Stimulated activated CD4-positive, alpha-beta T cell treated with anti-CD3 and anti-CD28 coated beads, Interleukin-12 subunit alpha, Interleukin-12 subunit beta, amount 100 ng/mL, for 48 hours (primary cell): ENCODE measurements at regions not wholly inside any gene's neighbourhood (a gene's known extent, or its start where the extent isn't known, plus 50 kb on each side); places are given as distances from the start of the nearest gene placed in this dataset.
"Not testable (repeated sequence)": the region's sequence is repeated elsewhere in the genome, so short reads cannot be mapped to it uniquely, and the experiment has no call there.

Experiments
- DNase-seq, 3 donors: peaks; one replicate each; pipeline ENCODE4 v3.0.0-alpha.2; 2020; ENCODE audit warnings: low read depth in 2 of 3, low spot score in 1 of 3

GRCh38 chr5:102154791-102155605, 141.1 kb downstream of the SLCO4C1 start:
- DNase-seq: not testable (repeated sequence)

- no peak for DNase-seq
These were observed 141.8 kb downstream of the SLCO4C1 start for GRCh38 chr5:102154291-102154690.

- no peak for DNase-seq
These were observed 142.9 kb downstream of the SLCO4C1 start for GRCh38 chr5:102153003-102153759.

- no peak for DNase-seq
These were observed 157.1 kb downstream of the SLCO4C1 start for GRCh38 chr5:102139029-102139428.

- no peak for DNase-seq
These were observed 157.8 kb downstream of the SLCO4C1 start for GRCh38 chr5:102138243-102138653.

DNA sequence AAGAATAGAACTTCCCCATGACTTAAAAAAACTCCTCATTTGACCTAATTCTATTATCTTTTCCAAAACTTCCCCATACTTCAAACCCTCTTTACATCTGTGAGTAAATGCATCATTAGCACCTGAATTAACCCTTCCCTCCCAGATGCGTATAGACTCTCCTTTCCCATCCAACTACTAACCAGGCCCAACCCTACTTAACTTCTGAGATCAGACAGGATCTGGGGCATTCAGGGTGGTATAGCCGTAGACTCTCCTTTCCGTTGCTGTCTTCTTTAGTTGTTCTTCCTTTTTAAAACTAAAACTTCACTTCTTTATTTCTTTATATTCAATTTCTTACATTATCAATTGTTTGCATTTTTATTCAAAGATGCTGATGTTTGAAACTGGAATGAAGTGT, 165.2 kb downstream of the SLCO4C1 start:
- no peak for DNase-seq

- no peak for DNase-seq
These were observed 165.7 kb downstream of the SLCO4C1 start for GRCh38 chr5:102130386-102130785.

- DNase-seq: no peak
These were observed 176.8 kb downstream of the SLCO4C1 start for GRCh38 chr5:102119252-102119651.

GRCh38 chr5:102115736-102116135, 180.3 kb downstream of the SLCO4C1 start:
- DNase-seq: no peak

- no peak for DNase-seq
These were observed 181.5 kb downstream of the SLCO4C1 start for GRCh38 chr5:102114525-102115069.

- DNase-seq: no peak
These were observed 188.2 kb downstream of the SLCO4C1 start for GRCh38 chr5:102107865-102108264.

DNA sequence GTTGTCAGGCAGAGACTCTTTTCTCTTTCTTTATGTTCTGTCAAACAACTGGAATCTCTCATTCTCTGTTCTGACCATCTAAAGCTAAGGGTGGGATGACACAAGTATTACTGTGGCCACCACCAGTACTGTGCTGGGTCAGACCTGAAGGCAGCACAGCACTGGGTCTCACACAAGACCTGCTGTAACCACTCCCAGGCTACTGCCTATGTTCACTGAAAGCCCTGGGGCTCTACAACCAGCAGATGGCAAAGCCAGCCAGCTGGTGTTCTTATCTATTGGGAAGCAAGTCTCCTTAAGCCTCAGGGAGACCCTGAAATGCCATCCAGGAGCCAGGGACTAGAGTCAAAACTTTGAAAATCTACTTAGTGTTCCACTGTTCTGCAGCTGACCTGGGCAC, 189.5 kb downstream of the SLCO4C1 start:
- DNase-seq: no peak

DNA sequence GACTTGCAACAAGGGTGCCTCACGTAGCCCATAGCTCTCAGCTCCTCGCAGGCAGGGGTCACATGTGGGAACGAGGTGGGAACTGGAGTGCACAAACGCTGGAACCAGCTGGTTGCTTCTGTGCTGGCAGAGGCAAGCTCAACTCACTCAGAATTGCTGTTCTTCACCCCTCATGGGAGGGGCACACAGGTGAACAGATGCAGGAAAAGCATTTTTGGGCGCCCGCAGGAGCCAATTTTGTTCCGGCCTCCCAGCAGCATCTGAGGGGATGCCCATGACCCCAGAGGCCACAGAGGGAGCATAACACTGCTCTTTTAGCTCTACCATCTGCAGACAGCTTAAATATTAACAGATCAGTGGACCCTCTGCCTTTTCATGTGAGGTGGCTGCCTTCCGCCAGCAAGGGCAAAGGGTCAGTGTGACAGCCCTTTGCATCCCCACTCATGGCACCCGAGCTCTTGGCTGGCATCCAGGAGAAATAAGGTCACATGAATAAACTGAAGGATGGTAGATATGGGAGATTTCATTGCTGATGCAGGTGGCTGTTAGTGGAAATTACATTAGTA, 196.2 kb downstream of the SLCO4C1 start:
- no peak for DNase-seq

GRCh38 chr5:102099083-102099482, 197.0 kb downstream of the SLCO4C1 start:
- not testable (repeated sequence) for DNase-seq

DNA sequence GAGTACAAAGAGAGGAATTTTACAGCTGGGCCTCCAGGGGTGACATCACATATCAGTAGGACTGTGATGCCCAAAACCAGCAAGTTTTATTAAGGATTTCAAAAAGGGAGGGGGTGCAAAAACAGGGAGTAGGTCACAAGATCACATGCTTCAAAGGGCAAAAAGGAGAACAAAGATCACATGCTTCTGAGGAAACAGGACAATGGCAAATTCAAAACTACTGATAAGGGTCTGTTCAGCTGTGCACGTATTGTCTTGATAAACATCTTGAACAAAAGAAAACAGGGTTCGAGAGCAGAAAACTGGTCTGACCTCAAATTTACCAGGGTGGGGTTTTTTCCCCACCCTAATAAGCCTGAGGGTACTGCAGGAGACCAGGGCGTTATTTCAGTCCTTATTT, 197.5 kb downstream of the SLCO4C1 start:
- not testable (repeated sequence) for DNase-seq

DNA sequence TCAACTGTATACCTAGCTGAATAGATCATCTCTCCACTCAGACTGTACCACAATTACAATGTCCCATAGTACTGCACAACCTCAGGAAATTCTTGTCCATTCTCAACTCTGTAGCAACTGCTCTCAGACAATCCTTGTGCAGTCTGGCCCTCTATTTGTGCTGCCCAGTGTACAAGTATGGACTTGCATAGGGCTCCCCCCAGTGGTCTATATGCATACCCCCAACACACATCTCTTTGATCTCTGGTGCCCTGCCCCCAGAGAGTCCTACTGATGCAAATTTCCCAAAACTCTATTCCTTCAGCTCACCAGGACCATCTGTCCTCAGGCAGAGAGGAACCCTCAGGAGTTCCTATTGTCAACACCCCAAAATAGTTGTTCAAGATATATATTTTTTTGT, 205.3 kb downstream of the SLCO4C1 start:
- no peak for DNase-seq

DNA sequence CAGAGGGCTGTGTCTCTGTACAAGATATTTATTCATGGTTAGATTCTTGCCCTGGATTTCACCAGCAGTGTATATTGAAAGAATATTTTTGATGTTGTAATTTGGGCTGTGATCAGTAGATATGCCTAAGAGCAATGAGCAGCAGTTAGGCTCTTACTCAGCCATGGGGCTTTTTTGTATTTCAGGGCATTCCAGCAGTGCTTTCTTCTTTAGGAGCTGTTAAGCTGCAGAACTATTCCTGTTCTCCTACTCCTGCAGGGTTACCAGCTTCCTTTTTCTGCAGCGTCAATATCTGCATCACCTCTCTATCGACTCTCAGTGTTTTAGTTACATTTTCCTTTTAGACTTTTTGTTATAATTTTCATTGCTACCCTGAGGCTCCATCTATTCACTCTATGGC, 206.2 kb downstream of the SLCO4C1 start:
- DNase-seq: no peak

GRCh38 chr5:102087906-102088305, 208.2 kb downstream of the SLCO4C1 start:
- no peak for DNase-seq

DNA sequence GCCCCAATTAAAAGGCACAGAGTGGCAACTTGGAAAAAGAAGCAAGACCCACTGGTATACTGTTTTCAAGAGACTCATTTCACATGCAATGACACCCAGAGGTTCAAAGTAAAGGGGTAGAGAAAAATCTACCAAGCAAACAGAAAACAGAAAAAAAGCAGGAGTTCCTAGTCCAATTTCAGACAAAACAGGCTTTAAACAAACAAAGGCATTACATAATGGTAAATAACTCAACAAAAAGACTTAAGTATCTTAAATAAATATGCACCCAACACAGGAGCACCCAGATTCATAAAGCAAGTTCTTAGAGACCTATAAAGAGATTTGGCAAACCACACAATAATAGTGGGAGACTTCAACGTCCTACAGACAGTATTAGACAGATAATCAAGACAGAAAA, 215.8 kb downstream of the SLCO4C1 start:
- no peak for DNase-seq

GRCh38 chr5:102077920-102078319, 218.2 kb downstream of the SLCO4C1 start:
- DNase-seq: no peak

- DNase-seq: no peak
These were observed 226.1 kb downstream of the SLCO4C1 start for GRCh38 chr5:102069974-102070373.

DNA sequence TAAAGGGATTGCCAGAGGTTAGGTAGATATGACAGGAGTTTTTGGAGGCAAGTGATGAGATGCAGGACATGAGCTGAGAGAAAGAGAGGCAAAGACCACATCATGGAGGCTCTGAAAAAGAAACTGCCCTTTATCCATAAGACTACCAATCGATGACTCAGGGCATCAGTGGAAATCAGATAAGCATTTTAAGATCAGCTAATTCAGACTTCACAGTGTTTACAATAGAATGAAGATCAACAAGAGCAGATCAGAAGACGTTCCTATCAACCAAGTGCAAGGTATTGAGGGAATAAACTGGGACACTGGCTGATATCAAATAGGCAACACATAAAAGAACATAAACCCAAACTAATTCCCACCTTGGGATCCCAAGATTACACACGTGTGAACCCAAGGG, 227.2 kb downstream of the SLCO4C1 start:
- DNase-seq: no peak
